Parathyroid adenoma (tissue), 2 donors: ENCODE measurements at regions not wholly inside any gene's neighbourhood (a gene's known extent, or its start where the extent isn't known, plus 50 kb on each side); places are given as distances from the start of the nearest gene placed in this dataset.
"Not testable (repeated sequence)": the region's sequence is repeated elsewhere in the genome, so short reads cannot be mapped to it uniquely, and the experiment has no call there.

ENCODE experiments used
- H2AFZ ChIP-seq: fragments of 300-600 bp; sonication (generic); one replicate; pipeline ENCODE4 v1.7.0; 2017; ENCODE audit warnings: antibody characterized with exemption, mild to moderate bottlenecking
- H3K27ac ChIP-seq: fragments of 300-600 bp; sonication (generic); one replicate; pipeline ENCODE4 v1.7.0; 2017
- H3K27me3 ChIP-seq: fragments of 300-600 bp; sonication (generic); one replicate; pipeline ENCODE4 v1.7.0; 2017; ENCODE audit warnings: low read length; ENCODE audit not compliant: control insufficient read depth, insufficient read depth
- H3K36me3 ChIP-seq: fragments of 300-600 bp; sonication (generic); one replicate; pipeline ENCODE4 v1.7.0; 2017; ENCODE audit warnings: low read length; ENCODE audit not compliant: control insufficient read depth, insufficient read depth
- H3K4me1 ChIP-seq: fragments of 300-600 bp; sonication (generic); one replicate; pipeline ENCODE4 v1.7.0; 2017; ENCODE audit warnings: control low read depth
- H3K4me2 ChIP-seq: fragments of 300-600 bp; sonication (generic); one replicate; pipeline ENCODE4 v1.7.0; 2017; ENCODE audit warnings: low read length
- H3K4me3 ChIP-seq: fragments of 300-600 bp; sonication (generic); one replicate; pipeline ENCODE4 v1.7.0; 2017; ENCODE audit warnings: low read depth, low read length
- H3K79me2 ChIP-seq: fragments of 300-600 bp; sonication (generic); one replicate; pipeline ENCODE4 v1.7.0; 2017; ENCODE audit warnings: control low read depth
- H3K9ac ChIP-seq: fragments of 300-600 bp; sonication (generic); one replicate; pipeline ENCODE4 v1.7.0; 2017; ENCODE audit warnings: mild to moderate bottlenecking
- H3K9me3 ChIP-seq: fragments of 300-600 bp; sonication (generic); one replicate; pipeline ENCODE4 v1.7.0; 2017; ENCODE audit warnings: low read length; ENCODE audit not compliant: control insufficient read depth
- TF ChIP-seq, protein P1 (sequence below): fragments of 300-600 bp; sonication (generic); IDR thresholded peaks from one replicate; pipeline ENCODE4 v1.7.0; 2017; ENCODE audit warnings: antibody characterized with exemption, mild to moderate bottlenecking
- donor health status: primary hyperparathyroidism.

- Histone ChIP-seq H3K36me3 (no peaks in the 10 kb centered on the region), H3K4me2 (no peak overlapping the region), H3K27me3 (no peaks in the 10 kb centered on the region), H3K79me2 (no peaks in the 10 kb centered on the region), H3K4me3 (no peak overlapping the region), H3K27ac (no peak overlapping the region), H3K9ac (no peak overlapping the region), H3K9me3 (no peaks in the 10 kb centered on the region), H2AFZ (no peak overlapping the region), H3K4me1 (no peaks in the 10 kb centered on the region)
- TF ChIP-seq, protein P1, sequence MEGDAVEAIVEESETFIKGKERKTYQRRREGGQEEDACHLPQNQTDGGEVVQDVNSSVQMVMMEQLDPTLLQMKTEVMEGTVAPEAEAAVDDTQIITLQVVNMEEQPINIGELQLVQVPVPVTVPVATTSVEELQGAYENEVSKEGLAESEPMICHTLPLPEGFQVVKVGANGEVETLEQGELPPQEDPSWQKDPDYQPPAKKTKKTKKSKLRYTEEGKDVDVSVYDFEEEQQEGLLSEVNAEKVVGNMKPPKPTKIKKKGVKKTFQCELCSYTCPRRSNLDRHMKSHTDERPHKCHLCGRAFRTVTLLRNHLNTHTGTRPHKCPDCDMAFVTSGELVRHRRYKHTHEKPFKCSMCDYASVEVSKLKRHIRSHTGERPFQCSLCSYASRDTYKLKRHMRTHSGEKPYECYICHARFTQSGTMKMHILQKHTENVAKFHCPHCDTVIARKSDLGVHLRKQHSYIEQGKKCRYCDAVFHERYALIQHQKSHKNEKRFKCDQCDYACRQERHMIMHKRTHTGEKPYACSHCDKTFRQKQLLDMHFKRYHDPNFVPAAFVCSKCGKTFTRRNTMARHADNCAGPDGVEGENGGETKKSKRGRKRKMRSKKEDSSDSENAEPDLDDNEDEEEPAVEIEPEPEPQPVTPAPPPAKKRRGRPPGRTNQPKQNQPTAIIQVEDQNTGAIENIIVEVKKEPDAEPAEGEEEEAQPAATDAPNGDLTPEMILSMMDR, result no peak
These were observed 154.2 kb upstream of the WWC1 start for GRCh38 chr5:168137265-168137664.

DNA sequence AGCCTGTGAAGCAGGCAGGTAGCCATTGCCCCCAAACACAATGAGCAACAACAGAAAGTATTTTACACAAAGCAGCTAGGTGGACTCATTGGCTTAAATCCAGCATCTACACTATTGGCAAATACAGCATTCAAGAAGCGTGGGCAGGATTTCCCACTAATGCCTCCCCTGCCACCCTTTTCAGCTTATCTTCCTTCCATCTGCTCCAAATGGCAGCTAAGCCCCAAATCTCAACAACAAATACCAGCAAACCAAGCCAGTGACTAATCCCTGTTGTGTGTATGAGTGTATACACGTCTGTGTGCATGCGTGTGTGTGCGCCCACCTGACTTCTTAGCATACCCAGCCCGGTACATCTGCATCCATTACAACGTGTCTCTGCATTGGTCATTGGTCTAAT, 151.2 kb upstream of the WWC1 start:
- Histone ChIP-seq H3K79me2 (no peaks in the 10 kb centered on the region), H3K9me3 (no peaks in the 10 kb centered on the region), H3K9ac (no peak overlapping the region)

GRCh38 chr5:168142402-168142801, 149.0 kb upstream of the WWC1 start:
- H3K9me3 ChIP-seq, result no peaks in the 10 kb centered on the region
- H3K4me2 ChIP-seq, result no peak overlapping the region
- H3K9ac ChIP-seq, result no peak overlapping the region
- H3K79me2 ChIP-seq, result no peaks in the 10 kb centered on the region
- H3K36me3 ChIP-seq, result no peaks in the 10 kb centered on the region
- no peaks in the 10 kb centered on the region for H3K4me1 ChIP-seq
- no peak overlapping the region for H3K27ac ChIP-seq
- H3K27me3 ChIP-seq, result no peaks in the 10 kb centered on the region
- H3K4me3 ChIP-seq, result no peak overlapping the region
- TF ChIP-seq, protein P1, result no peak
- no peak overlapping the region for H2AFZ ChIP-seq

More for the DNA sequence above, 151.2 kb upstream of the WWC1 start:
- Histone ChIP-seq H3K4me1 (no peaks in the 10 kb centered on the region), H3K27ac (no peak overlapping the region), H2AFZ (no peak overlapping the region), H3K4me3 (no peak overlapping the region), H3K4me2 (no peak overlapping the region), H3K27me3 (no peaks in the 10 kb centered on the region), H3K36me3 (no peaks in the 10 kb centered on the region)
- TF ChIP-seq, protein P1, result no peak

GRCh38 chr5:168143521-168143920, 147.9 kb upstream of the WWC1 start:
- H3K4me3 ChIP-seq, H2AFZ ChIP-seq, H3K9me3 ChIP-seq, H3K9ac ChIP-seq, H3K4me2 ChIP-seq, H3K79me2 ChIP-seq, H3K36me3 ChIP-seq, H3K27me3 ChIP-seq, H3K4me1 ChIP-seq, H3K27ac ChIP-seq: not testable (repeated sequence)

DNA sequence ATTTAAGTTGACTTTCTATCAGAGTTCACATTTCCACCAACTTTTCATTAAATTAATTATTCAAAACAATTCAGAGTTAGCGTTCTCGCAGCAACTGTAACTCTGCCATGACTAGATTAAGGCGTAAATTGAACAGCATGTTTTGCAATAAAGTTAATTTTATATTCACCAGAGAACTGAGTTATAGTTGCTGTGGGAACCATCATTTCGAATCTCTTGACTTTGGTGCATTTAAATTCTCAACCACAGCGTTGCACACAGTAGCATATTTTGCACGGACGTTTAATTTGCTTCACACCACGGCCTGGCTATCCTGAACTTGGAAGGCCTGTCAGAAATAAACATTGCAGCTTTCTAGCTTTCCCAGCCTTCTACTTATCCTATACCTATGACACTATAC, 144.3 kb upstream of the WWC1 start:
- Histone ChIP-seq H3K36me3 (no peaks in the 10 kb centered on the region), H3K4me3 (no peak overlapping the region), H3K27ac (no peak overlapping the region), H3K79me2 (no peaks in the 10 kb centered on the region), H3K9ac (no peak overlapping the region), H3K4me1 (no peaks in the 10 kb centered on the region), H3K27me3 (no peaks in the 10 kb centered on the region), H3K4me2 (no peak overlapping the region), H3K9me3 (no peaks in the 10 kb centered on the region), H2AFZ (no peak overlapping the region)
- TF ChIP-seq, protein P1, result no peak
